OCI-LY1 (cell line): ENCODE measurements at regions not wholly inside any gene's neighbourhood (a gene's known extent, or its start where the extent isn't known, plus 50 kb on each side); places are given as distances from the start of the nearest gene placed in this dataset.

ENCODE experiments used
- H2AFZ ChIP-seq: fragments of 200-600 bp; sonication (generic), shearing (Covaris generic); 2 replicates; pipeline ENCODE4 v1.6.0; 2014; ENCODE audit warnings: antibody characterized with exemption, mild to moderate bottlenecking, low read length
- H3F3A ChIP-seq: fragments of 200-600 bp; sonication (generic), shearing (Covaris generic); 2 replicates; pipeline ENCODE4 v1.6.0; 2014; ENCODE audit warnings: mild to moderate bottlenecking, antibody characterized with exemption, low read length, moderate library complexity; ENCODE audit not compliant: insufficient read depth
- H3K27ac ChIP-seq: fragments of 200-600 bp; sonication (generic); 2 replicates; pipeline ENCODE4 v1.5.1; 2014; ENCODE audit warnings: low read length, mixed run types, mild to moderate bottlenecking, low read depth; ENCODE audit not compliant: poor library complexity, severe bottlenecking
- H3K27me3 ChIP-seq: fragments of 200-600 bp; sonication (generic); 2 replicates; pipeline ENCODE4 v1.6.0; 2014; ENCODE audit warnings: antibody characterized with exemption, mild to moderate bottlenecking, low read length, moderate library complexity; ENCODE audit not compliant: insufficient read depth
- H3K36me3 ChIP-seq: fragments of 200-600 bp; sonication (generic); 2 replicates; pipeline ENCODE4 v1.6.1; 2014; ENCODE audit warnings: mild to moderate bottlenecking, antibody characterized with exemption, low read length, moderate library complexity, mixed read lengths; ENCODE audit not compliant: insufficient read depth
- H3K4me1 ChIP-seq: fragments of 200-600 bp; sonication (generic); 2 replicates; pipeline ENCODE4 v1.5.1; 2014; ENCODE audit warnings: mild to moderate bottlenecking, low read length, moderate library complexity; ENCODE audit not compliant: insufficient read depth, severe bottlenecking
- H3K4me2 ChIP-seq: fragments of 200-600 bp; sonication (generic), shearing (Covaris generic); 2 replicates; pipeline ENCODE4 v1.6.1; 2014; ENCODE audit warnings: low read length
- H3K4me3 ChIP-seq: fragments of 200-600 bp; sonication (generic); 2 replicates; pipeline ENCODE4 v1.5.1; 2014; ENCODE audit warnings: low read length, low read depth, mild to moderate bottlenecking, mixed read lengths; ENCODE audit not compliant: poor library complexity, severe bottlenecking
- H3K79me2 ChIP-seq: fragments of 200-600 bp; shearing (Covaris generic); 2 replicates; pipeline ENCODE4 v1.6.1; 2016; ENCODE audit warnings: mixed run types, low read length, mixed read lengths; ENCODE audit not compliant: insufficient read depth
- H3K9ac ChIP-seq: fragments of 200-600 bp; sonication (generic), shearing (Covaris generic); 2 replicates; pipeline ENCODE4 v1.6.1; 2014; ENCODE audit warnings: mild to moderate bottlenecking, low read length, mixed read lengths
- H3K9me2 ChIP-seq: fragments of 200-600 bp; sonication (generic), shearing (Covaris generic); 2 replicates; pipeline ENCODE4 v1.6.1; 2014; ENCODE audit warnings: low read depth, mild to moderate bottlenecking, low read length, mixed read lengths
- H3K9me3 ChIP-seq: fragments of 200-600 bp; shearing (Covaris generic); 2 replicates; pipeline ENCODE4 v1.6.1; 2014; ENCODE audit warnings: low read length, mixed read lengths
- H4K20me1 ChIP-seq: fragments of 200-600 bp; sonication (generic), shearing (Covaris generic); 2 replicates; pipeline ENCODE4 v1.6.0; 2016; ENCODE audit warnings: mild to moderate bottlenecking, low read length; ENCODE audit not compliant: insufficient read depth
- CTCF ChIP-seq: fragments of 200-600 bp; sonication (generic), shearing (Covaris generic); IDR thresholded peaks from 2 replicates; pipeline ENCODE4 v1.5.1; 2017; ENCODE audit warnings: mild to moderate bottlenecking, antibody characterized with exemption, low read length, moderate library complexity, mixed read lengths
- EZH2 ChIP-seq: fragments of 200-600 bp; sonication (generic), shearing (Covaris generic); IDR thresholded peaks from 2 replicates; pipeline ENCODE4 v1.8.0; 2017; ENCODE audit warnings: borderline replicate concordance, mixed run types, mild to moderate bottlenecking, antibody characterized with exemption, low read length, moderate library complexity, mixed read lengths

DNA sequence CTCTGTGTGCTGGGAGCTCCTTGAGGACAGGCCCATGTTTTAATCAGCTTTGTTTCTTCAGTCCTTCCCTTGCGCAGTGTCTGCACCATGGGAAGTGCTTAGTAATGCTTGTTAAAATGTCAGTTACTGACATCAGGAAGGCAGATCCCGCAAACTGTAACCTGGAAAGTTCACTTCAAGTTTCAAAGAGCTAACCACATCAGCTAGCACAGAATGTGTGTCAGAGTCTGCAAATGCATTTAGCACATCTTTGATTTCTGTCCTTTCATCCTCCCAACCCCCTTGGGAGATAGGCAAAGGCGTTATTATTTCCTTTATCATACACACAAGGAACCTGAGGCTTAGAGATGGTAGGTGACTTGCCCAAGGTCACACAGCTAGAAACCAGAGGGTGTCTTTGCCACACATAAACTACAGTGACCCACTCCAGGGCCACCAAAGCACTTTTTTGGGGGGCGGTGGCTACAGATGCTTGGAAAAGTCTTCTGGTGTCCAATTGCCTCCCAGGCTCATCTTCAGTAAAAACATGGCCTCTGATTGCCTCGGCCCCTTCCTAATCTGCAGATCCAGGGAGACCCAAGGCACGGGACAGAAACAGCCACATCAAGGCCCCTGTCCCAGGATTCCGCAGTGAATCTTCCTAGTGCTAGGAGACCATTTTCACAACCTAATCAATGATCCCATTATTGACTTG, 116.2 kb upstream of the GPR26 start:
- Histone ChIP-seq H2AFZ (no peak overlapping the region), H3K79me2 (no peaks in the 10 kb centered on the region), H3K27ac (no peak overlapping the region), H3K36me3 (no peaks in the 10 kb centered on the region), H3K27me3 (no peaks in the 10 kb centered on the region), H3K4me2 (no peak overlapping the region), H3F3A (no peaks in the 10 kb centered on the region), H3K9me2 (no peaks in the 10 kb centered on the region), H4K20me1 (no peaks in the 10 kb centered on the region), H3K9me3 (no peaks in the 10 kb centered on the region), H3K4me1 (no peaks in the 10 kb centered on the region), H3K4me3 (no peak overlapping the region), H3K9ac (no peak overlapping the region)
- TF ChIP-seq CTCF (no peak), EZH2 (no peak)

- Histone ChIP-seq H3K9me2 (no peaks in the 10 kb centered on the region), H4K20me1 (no peaks in the 10 kb centered on the region), H3K79me2 (no peaks in the 10 kb centered on the region), H3K27ac (no peak overlapping the region), H3K27me3 (no peaks in the 10 kb centered on the region), H3K4me2 (no peak overlapping the region), H3K36me3 (no peaks in the 10 kb centered on the region), H3K9me3 (no peaks in the 10 kb centered on the region), H2AFZ (no peak overlapping the region), H3F3A (no peaks in the 10 kb centered on the region), H3K9ac (no peak overlapping the region), H3K4me1 (no peaks in the 10 kb centered on the region), H3K4me3 (no peak overlapping the region)
- TF ChIP-seq EZH2 (no peak), CTCF (no peak)
Measured at GRCh38 chr10:123550675-123551096, 115.5 kb upstream of the GPR26 start.

GRCh38 chr10:123551259-123551658, 114.9 kb upstream of the GPR26 start:
- Histone ChIP-seq H2AFZ (no peak overlapping the region), H3K27me3 (no peaks in the 10 kb centered on the region), H3K27ac (no peak overlapping the region), H3K9me2 (no peaks in the 10 kb centered on the region), H3K9ac (no peak overlapping the region), H3K4me3 (no peak overlapping the region), H3K36me3 (no peaks in the 10 kb centered on the region), H3K4me2 (no peak overlapping the region), H3K4me1 (no peaks in the 10 kb centered on the region), H4K20me1 (no peaks in the 10 kb centered on the region), H3K79me2 (no peaks in the 10 kb centered on the region), H3F3A (no peaks in the 10 kb centered on the region), H3K9me3 (no peaks in the 10 kb centered on the region)
- no peak for TF ChIP-seq CTCF
- no peak for TF ChIP-seq EZH2
